NCI-H526 treated with DMSO at 0.1 percent for 48 hours (cell line): ENCODE measurements at regions not wholly inside any gene's neighbourhood (a gene's known extent, or its start where the extent isn't known, plus 50 kb on each side); places are given as distances from the start of the nearest gene placed in this dataset.
"Not testable (repeated sequence)": the region's sequence is repeated elsewhere in the genome, so short reads cannot be mapped to it uniquely, and the experiment has no call there.

Experiments used
- DNase-seq: peaks from one replicate; lab custom pipeline; 2025; lab: John Stamatoyannopoulos, UW

- DNase-seq, result no peak
These were observed 136.1 kb upstream of the IGSF10 start for GRCh38 chr3:151596940-151597339.

- DNase-seq, result no peak
These were observed 133.1 kb upstream of the IGSF10 start for GRCh38 chr3:151593928-151594327.

- DNase-seq, result no peak
These were observed 131.4 kb upstream of the IGSF10 start for GRCh38 chr3:151592287-151592686.

DNA sequence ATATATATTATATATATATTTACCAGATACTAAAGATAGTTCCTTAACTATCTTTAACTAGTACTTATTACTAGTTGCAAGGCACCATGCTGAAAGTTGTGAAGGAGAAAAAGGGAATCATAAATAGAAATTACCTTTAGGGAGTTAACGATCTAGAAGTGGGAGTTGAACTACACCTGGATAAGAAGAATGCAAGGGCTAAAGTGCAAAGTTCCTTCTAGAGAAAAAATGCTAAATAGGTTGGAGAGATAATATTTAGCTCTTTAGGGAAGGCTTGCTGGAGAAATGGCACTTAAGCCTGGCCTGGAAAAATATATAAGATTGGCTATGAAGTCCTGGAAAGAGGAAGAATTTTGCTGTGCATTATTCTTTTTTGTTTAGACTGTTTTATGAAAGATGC is 130.6 kb upstream of the IGSF10 start:
- DNase-seq, result no peak

DNA sequence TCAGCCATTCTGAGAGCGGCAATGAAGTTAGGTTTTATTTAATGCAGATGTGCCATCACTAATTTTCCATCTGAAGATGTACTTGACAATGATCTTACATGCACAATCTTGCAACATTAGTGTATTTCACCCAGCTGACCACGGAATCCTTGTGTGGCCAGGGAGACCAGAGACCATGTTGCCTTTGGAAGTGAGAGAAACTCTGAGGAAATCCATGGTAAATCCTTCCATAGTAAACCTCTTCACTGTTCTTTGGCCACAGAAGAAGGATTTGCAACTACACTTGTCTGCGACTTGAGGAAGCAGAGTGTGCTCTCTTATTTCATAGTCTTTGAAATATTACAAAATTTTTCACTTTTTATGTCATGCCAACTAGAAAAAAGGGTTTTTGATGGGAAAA is 128.4 kb upstream of the IGSF10 start:
- DNase-seq, result no peak

DNA sequence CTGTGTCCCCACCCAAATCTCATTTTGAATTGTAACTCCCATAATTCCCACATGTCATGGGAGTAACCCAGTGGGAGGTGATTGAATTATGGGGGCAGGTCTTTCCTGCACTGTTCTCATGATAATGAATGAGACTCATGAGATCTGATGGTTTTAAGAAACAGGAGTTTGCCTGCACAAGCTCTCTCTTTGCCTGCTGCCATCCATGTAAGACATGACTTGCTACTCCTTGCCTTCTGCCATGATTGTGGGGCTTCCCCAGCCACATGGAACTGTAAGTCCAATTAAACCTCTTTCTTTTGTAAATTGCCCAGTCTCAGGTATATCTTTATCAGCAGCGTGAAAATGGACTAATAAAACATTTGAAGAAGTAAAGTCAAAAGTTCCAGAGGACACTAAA is 126.8 kb upstream of the IGSF10 start:
- not testable (repeated sequence) for DNase-seq

GRCh38 chr3:151584566-151584965 is 123.7 kb upstream of the IGSF10 start:
- no peak for DNase-seq

DNA sequence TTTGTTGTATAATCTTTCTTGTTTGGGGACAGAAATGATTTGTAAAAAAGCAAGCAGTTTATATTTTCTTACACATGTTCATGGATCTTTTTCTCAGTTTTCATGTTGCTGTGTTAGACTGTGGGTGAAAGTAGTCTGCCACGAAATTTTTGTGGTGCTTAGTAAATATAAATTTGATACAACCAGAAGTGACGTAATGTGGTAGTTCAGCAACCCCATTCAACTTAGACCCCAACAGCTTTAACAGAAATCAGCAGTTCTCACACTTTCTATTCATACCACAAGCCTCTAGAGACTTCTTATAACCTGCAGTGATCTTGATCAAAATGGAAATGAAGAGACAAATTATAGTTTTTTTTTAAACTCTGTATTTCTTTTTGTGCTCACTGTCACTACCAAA is 120.2 kb upstream of the IGSF10 start:
- DNase-seq, result no peak

DNA sequence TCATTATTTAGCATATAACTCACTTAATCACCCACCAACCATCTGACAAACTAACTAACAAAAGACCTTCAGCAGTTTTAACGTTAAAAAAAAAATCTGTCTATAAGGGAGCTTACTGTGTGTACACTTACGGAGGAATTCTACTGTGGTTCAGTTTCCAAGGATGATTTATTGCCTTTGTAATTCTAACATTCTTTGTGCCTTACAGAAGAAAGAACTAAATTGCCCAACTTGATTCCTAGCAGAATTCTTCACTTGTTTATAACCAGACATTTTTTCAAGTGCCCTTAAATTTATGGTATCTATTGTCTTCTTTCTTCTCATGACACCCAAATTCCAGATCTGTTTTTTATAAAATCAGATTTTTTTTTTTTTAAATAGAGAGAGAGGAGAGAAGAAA is 119.7 kb upstream of the IGSF10 start:
- DNase-seq, result no peak

GRCh38 chr3:151579571-151580270 is 118.9 kb upstream of the IGSF10 start:
- DNase-seq, result no peak

DNA sequence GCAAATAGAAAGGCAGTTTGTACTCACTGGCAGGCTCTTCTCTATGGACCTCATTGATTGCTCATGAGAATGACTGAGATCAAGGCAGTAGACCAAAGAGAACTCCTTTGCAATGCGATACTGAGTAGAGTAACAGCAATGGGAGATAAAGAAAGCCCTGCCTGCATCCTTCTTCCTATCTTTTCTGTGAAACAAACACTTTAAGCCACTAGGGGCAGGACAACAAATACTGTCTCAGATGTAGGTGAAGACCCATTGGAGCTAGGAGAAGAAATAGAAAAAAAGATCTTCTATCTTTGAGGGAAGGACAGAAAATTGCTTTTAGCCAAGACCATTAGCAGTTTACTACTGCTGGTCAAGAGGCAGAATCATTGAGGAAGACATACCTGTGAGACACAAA is 117.6 kb upstream of the IGSF10 start:
- DNase-seq, result no peak

- DNase-seq, result no peak
These were observed 115.8 kb upstream of the IGSF10 start for GRCh38 chr3:151576511-151577137.

GRCh38 chr3:151568184-151568583 is 107.3 kb upstream of the IGSF10 start:
- no peak for DNase-seq

- no peak for DNase-seq
These were observed 106.6 kb upstream of the IGSF10 start for GRCh38 chr3:151567477-151567876.

DNA sequence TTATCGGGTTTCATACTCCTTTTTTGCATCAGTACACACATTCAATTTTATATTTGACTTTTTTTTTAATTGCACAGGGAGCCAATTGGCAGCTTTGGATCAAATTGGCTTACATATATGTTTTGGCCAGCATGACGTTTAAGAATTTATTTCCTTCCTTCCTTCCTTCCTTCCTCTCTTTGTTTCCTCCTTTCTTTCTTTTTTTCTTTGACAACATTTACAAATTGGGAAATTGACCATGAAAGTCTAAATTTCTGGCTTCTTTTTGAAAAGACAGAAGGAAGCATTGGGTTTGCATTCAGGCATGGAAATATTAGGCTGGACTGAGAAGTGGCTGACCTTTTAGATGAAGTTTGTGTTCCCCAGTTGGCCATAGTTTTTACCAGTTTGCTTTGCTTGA is 103.4 kb upstream of the IGSF10 start:
- no peak for DNase-seq

- DNase-seq, result no peak
These were observed 102.4 kb upstream of the IGSF10 start for GRCh38 chr3:151563305-151563704.

DNA sequence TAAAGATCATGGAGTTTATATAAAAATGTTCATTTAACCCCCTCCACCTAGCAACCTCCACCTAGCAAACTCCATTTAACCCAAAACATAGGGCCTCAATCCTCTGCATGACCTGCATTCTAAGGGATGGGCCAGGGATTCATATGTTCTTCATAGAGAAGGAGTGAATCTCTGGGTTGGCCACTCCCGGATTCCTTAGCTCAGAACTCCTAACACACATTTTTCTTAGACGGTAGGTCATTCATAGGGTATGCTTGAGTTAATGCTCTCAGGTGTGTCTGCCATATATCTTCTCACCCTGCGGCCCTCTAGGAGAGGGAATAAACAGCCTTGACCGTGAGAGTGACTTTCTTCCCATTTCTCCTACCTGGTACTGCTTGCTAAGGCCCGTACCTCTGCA is 102.0 kb upstream of the IGSF10 start:
- DNase-seq, result no peak

DNA sequence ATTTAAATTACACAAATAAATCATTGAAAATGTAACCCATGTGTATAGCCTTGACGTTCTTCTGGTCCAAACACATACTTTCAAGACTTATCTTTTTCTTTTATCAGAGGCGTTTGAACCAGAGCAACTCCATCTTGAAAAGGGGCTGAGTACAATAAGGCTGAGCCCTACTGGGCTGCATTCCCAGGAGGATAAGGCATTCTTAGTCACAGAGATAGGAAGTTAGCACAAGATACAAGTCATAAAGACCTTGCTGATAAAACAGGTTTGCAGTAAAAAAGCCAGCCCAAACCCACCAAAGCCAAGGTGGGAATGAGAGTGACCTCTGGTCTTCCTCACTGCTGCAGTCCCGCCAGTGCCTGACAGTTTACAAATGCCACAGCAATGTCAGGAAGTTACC is 101.0 kb upstream of the IGSF10 start:
- DNase-seq, result no peak

- no peak for DNase-seq
These were observed 99.9 kb upstream of the IGSF10 start for GRCh38 chr3:151560738-151561137.

DNA sequence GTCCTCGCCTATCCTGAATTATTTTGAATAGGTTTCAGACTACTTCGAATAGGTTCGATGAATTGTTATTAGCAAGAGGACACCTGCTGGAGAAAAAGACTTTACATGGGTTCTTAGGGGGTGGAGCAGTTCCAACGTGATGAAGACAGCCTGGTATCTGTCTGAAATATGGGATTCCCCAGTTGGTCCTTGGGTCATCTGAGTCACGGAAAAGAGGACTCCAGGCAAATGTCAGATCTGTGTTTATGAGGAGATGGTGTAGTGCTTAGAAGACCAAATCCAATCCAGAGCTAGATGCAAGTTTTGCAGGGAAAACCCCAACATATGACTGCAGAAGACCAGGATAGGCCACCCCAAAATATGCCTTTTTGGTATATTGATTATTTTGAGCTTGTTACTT is 98.9 kb upstream of the IGSF10 start:
- no peak for DNase-seq

- no peak for DNase-seq
These were observed 97.8 kb upstream of the IGSF10 start for GRCh38 chr3:151558661-151559060.

GRCh38 chr3:151557068-151557840 is 96.4 kb upstream of the IGSF10 start:
- no peak for DNase-seq

- DNase-seq, result no peak
These were observed 95.7 kb upstream of the IGSF10 start for GRCh38 chr3:151556596-151556995.
